ENCODE measurements at regions not wholly inside any gene's neighbourhood (a gene's known extent, or its start where the extent isn't known, plus 50 kb on each side); places are given as distances from the start of the nearest gene placed in this dataset.

DNA sequence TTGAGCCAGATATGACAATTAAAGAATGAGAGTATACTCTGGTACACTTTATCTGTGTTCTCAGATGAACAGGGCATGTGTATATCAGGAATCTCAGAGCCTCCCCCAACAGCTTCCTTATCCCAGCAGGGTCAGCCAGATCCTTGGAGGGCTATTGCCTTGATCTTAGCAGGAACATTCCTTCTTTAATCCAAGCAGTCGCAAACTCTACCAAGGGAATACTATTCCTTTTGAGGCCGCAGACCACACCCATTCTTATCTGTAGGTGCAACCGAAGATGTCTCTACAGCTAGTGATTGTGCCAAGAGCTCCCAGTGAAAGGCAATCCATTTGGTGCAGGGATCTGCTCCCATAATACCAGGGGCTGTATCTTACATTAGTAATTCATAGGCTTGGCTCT is 118.3 kb upstream of the DOK6 start:
- intact Hi-C loops (cut with micrococcal nuclease; ENCODE audit: unreplicated experiment) = no loop called here
- CTCF ChIA-PET (ENCODE audit: unreplicated experiment) = no interaction called here
- H3K4me3 ChIP-seq (ENCODE audit: low read depth, low read length, poor library complexity, severe bottlenecking) = no peak overlapping the region
- no peak overlapping the region for H3K27ac ChIP-seq (ENCODE audit: low read depth, low read length, poor library complexity, severe bottlenecking)
- H3K4me1 ChIP-seq (ENCODE audit: insufficient read depth, low read length, poor library complexity, severe bottlenecking) = no peaks in the 10 kb centered on the region
- no peaks in the 10 kb centered on the region for H3K79me2 ChIP-seq (ENCODE audit: insufficient read depth, low read depth, low read length)
- no peak for DNase-seq (ENCODE audit: low spot score)
- H3K4me2 ChIP-seq (ENCODE audit: low read length) = no peak overlapping the region
- no peaks in the 10 kb centered on the region for H3K9me2 ChIP-seq (ENCODE audit: insufficient read depth, low read length)
- H2AFZ ChIP-seq (ENCODE audit: low read length) = no peak overlapping the region
- H3K36me3 ChIP-seq (ENCODE audit: insufficient read depth, low read length) = no peaks in the 10 kb centered on the region
- POLR2A ChIA-PET = no interaction called here
- no peaks in the 10 kb centered on the region for H4K20me1 ChIP-seq (ENCODE audit: insufficient read depth, low read length)
- no TSS peak for BruUV-seq (replicated peaks)
- TF ChIP-seq EZH2phosphoT487 (IDR thresholded peaks at IDR 0.05; ENCODE audit: borderline replicate concordance, low read depth, low read length) (no peak), CTCF (conservative IDR thresholded peaks at IDR 0.05; ENCODE audit: low read length) (no peak)
- H3K9me3 ChIP-seq (ENCODE audit: low read length) = no peaks in the 10 kb centered on the region

GRCh38 chr18:69291044-69291443 is 109.6 kb upstream of the DOK6 start:
- Histone ChIP-seq H3K36me3 (ENCODE audit: insufficient read depth, low read length) (no peaks in the 10 kb centered on the region), H3K27ac (ENCODE audit: low read depth, low read length, poor library complexity, severe bottlenecking) (no peak overlapping the region), H3K4me2 (ENCODE audit: low read length) (no peak overlapping the region), H3K4me1 (ENCODE audit: insufficient read depth, low read length, poor library complexity, severe bottlenecking) (no peaks in the 10 kb centered on the region), H2AFZ (ENCODE audit: low read length) (no peak overlapping the region), H3K9me3 (ENCODE audit: low read length) (no peaks in the 10 kb centered on the region), H3K4me3 (ENCODE audit: low read depth, low read length, poor library complexity, severe bottlenecking) (no peak overlapping the region), H3K9me2 (ENCODE audit: insufficient read depth, low read length) (no peaks in the 10 kb centered on the region), H3K79me2 (ENCODE audit: insufficient read depth, low read depth, low read length) (no peaks in the 10 kb centered on the region), H4K20me1 (ENCODE audit: insufficient read depth, low read length) (no peaks in the 10 kb centered on the region)
- DNase-seq (ENCODE audit: low spot score) = no peak
- TF ChIP-seq CTCF (conservative IDR thresholded peaks at IDR 0.05; ENCODE audit: low read length) = no peak
- no peak for TF ChIP-seq EZH2phosphoT487 (IDR thresholded peaks at IDR 0.05; ENCODE audit: borderline replicate concordance, low read depth, low read length)
- CTCF ChIA-PET (ENCODE audit: unreplicated experiment) = no interaction called here
- POLR2A ChIA-PET = no interaction called here
- BruUV-seq (replicated peaks) = no TSS peak
- intact Hi-C loops (cut with micrococcal nuclease; ENCODE audit: unreplicated experiment) = no loop called here

DNA sequence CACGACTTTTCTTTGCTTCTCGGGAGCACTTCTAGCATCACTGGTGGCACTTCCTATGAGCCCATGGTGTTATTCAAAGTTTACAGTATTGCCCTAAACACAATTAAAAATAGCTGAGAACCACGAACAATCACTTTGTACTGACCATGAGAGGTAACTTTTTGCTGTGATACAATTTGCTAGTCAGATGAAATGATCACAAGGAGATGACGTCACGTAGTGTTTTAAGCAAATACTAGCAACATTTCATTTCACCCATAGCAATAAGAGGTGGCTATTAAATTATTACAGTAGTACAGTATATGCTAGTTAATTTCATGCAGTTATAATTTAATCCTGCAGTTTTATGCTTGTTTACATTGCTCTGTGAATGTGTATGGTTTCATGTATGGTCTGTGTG is 108.9 kb upstream of the DOK6 start:
- Histone ChIP-seq H3K79me2 (ENCODE audit: insufficient read depth, low read depth, low read length) (no peaks in the 10 kb centered on the region), H3K36me3 (ENCODE audit: insufficient read depth, low read length) (no peaks in the 10 kb centered on the region), H3K4me3 (ENCODE audit: low read depth, low read length, poor library complexity, severe bottlenecking) (no peak overlapping the region), H4K20me1 (ENCODE audit: insufficient read depth, low read length) (no peaks in the 10 kb centered on the region), H2AFZ (ENCODE audit: low read length) (no peak overlapping the region), H3K9me2 (ENCODE audit: insufficient read depth, low read length) (no peaks in the 10 kb centered on the region), H3K4me2 (ENCODE audit: low read length) (no peak overlapping the region), H3K4me1 (ENCODE audit: insufficient read depth, low read length, poor library complexity, severe bottlenecking) (no peaks in the 10 kb centered on the region), H3K9me3 (ENCODE audit: low read length) (no peaks in the 10 kb centered on the region), H3K27ac (ENCODE audit: low read depth, low read length, poor library complexity, severe bottlenecking) (no peak overlapping the region)
- BruUV-seq (replicated peaks) = no TSS peak
- TF ChIP-seq EZH2phosphoT487 (IDR thresholded peaks at IDR 0.05; ENCODE audit: borderline replicate concordance, low read depth, low read length) (no peak), CTCF (conservative IDR thresholded peaks at IDR 0.05; ENCODE audit: low read length) (no peak)
- CTCF ChIA-PET (ENCODE audit: unreplicated experiment) = no interaction called here
- intact Hi-C loops (cut with micrococcal nuclease; ENCODE audit: unreplicated experiment) = no loop called here
- POLR2A ChIA-PET = no interaction called here
- DNase-seq (ENCODE audit: low spot score) = no peak
